HepG2 (cell line): ENCODE measurements at regions not wholly inside any gene's neighbourhood (a gene's known extent, or its start where the extent isn't known, plus 50 kb on each side); places are given as distances from the start of the nearest gene placed in this dataset.

Experiments used
- DPF2 ChIP-seq: sonication (generic); formaldehyde crosslinking; IDR thresholded peaks from 2 replicates; pipeline ENCODE4 v1.4.0; 2020; ENCODE audit warnings: mild to moderate bottlenecking, low read depth, missing genetic modification reagents, borderline replicate concordance
- ESRRA ChIP-seq: sonication (generic); formaldehyde crosslinking; IDR thresholded peaks from 2 replicates; pipeline ENCODE4 v1.5.1; 2020; ENCODE audit warnings: mild to moderate bottlenecking, low read depth, missing genetic modification reagents
- HDAC2 ChIP-seq: sonication (generic); formaldehyde crosslinking; IDR thresholded peaks from 2 replicates; pipeline ENCODE4 v1.4.0; 2020; ENCODE audit warnings: missing genetic modification reagents
- KMT2A ChIP-seq: sonication (generic); formaldehyde crosslinking; IDR thresholded peaks from 2 replicates; pipeline ENCODE4 v1.4.0; 2020; ENCODE audit warnings: missing genetic modification reagents
- MYC ChIP-seq: sonication (generic); formaldehyde crosslinking; IDR thresholded peaks from 2 replicates; pipeline ENCODE4 v1.9.0; 2021; ENCODE audit warnings: missing genetic modification reagents, borderline replicate concordance
- NFYB ChIP-seq: sonication (generic); formaldehyde crosslinking; IDR thresholded peaks from 2 replicates; pipeline ENCODE4 v1.4.0; 2020; ENCODE audit warnings: missing genetic modification reagents
- ZFP41 ChIP-seq: sonication (generic); formaldehyde crosslinking; IDR thresholded peaks from 2 replicates; pipeline ENCODE4 v1.4.0; 2020; ENCODE audit warnings: mild to moderate bottlenecking, missing genetic modification reagents, borderline replicate concordance
- ZNF274 ChIP-seq: sonication (generic); formaldehyde crosslinking; IDR thresholded peaks from 2 replicates; pipeline ENCODE4 v1.5.1; 2020; ENCODE audit warnings: mild to moderate bottlenecking, missing genetic modification reagents

- TF ChIP-seq KMT2A (CRISPR knock-in tag) (no peak), MYC (CRISPR knock-in tag) (no peak), ZNF274 (CRISPR knock-in tag) (no peak), NFYB (CRISPR knock-in tag) (no peak), ESRRA (CRISPR knock-in tag) (no peak), ZFP41 (CRISPR knock-in tag) (no peak), DPF2 (no peak), HDAC2 (CRISPR knock-in tag) (no peak)
Measured at GRCh38 chr5:109570362-109570874, 119.3 kb upstream of the MAN2A1 start.
